ENCODE measurements at regions not wholly inside any gene's neighbourhood (a gene's known extent, or its start where the extent isn't known, plus 50 kb on each side); places are given as distances from the start of the nearest gene placed in this dataset.
"Not testable (repeated sequence)": the region's sequence is repeated elsewhere in the genome, so short reads cannot be mapped to it uniquely, and the experiment has no call there.

- DNase-seq (ENCODE audit: extremely low spot score in 2 of 2) = no peak
- Histone ChIP-seq H3K27me3 (no peaks in the 10 kb centered on the region), H3K4me3 (no peak overlapping the region), H3K27ac (no peak overlapping the region), H3K4me1 (no peaks in the 10 kb centered on the region), H3K36me3 (no peaks in the 10 kb centered on the region), H3K9me3 (no peaks in the 10 kb centered on the region)
- intact Hi-C loops (cut with DNase I) = no loop called here
- TF ChIP-seq CTCF (IDR thresholded peaks at IDR 0.05) (no peak), POLR2AphosphoS5 (IDR thresholded peaks at IDR 0.05; ENCODE audit: insufficient read depth in 1 of 2, low read depth in 1 of 2) (no peak)
Observed at GRCh38 chr20:40006168-40006860, 682.7 kb downstream of the MAFB start.

- H3K27ac ChIP-seq; intact Hi-C loops (cut with DNase I); H3K27me3 ChIP-seq; H3K4me3 ChIP-seq; DNase-seq (ENCODE audit: extremely low spot score in 2 of 2); H3K36me3 ChIP-seq; H3K4me1 ChIP-seq; H3K9me3 ChIP-seq: not testable (repeated sequence)
Observed at GRCh38 chr20:40004092-40004491, 684.9 kb downstream of the MAFB start.

- Histone ChIP-seq H3K27me3 (no peaks in the 10 kb centered on the region), H3K9me3 (no peaks in the 10 kb centered on the region), H3K4me1 (no peaks in the 10 kb centered on the region), H3K36me3 (no peaks in the 10 kb centered on the region), H3K27ac (no peak overlapping the region), H3K4me3 (no peak overlapping the region)
- intact Hi-C loops (cut with DNase I) = no loop called here
- DNase-seq (ENCODE audit: extremely low spot score in 2 of 2) = no peak
- no peak for TF ChIP-seq CTCF (IDR thresholded peaks at IDR 0.05)
Observed at GRCh38 chr20:39993742-39994141, 695.3 kb downstream of the MAFB start.

- intact Hi-C loops (cut with DNase I) = no loop called here
Observed at GRCh38 chr20:39990692-39991091, 698.3 kb downstream of the MAFB start.

GRCh38 chr20:39988991-39989390 lies 700.0 kb downstream of the MAFB start:
- Histone ChIP-seq H3K9me3 (no peaks in the 10 kb centered on the region), H3K4me1 (peaks cover 26% of the 10 kb centered on the region), H3K4me3 (no peak overlapping the region), H3K27me3 (no peaks in the 10 kb centered on the region), H3K36me3 (no peaks in the 10 kb centered on the region), H3K27ac (no peak overlapping the region)
- intact Hi-C loops (cut with DNase I) = no loop called here
- DNase-seq (ENCODE audit: extremely low spot score in 2 of 2) = no peak
- TF ChIP-seq POLR2A (IDR thresholded peaks at IDR 0.05) = no peak
- no peak for TF ChIP-seq POLR2AphosphoS5 (IDR thresholded peaks at IDR 0.05; ENCODE audit: insufficient read depth in 1 of 2, low read depth in 1 of 2)
- no peak for TF ChIP-seq CTCF (IDR thresholded peaks at IDR 0.05)

More at GRCh38 chr20:39990692-39991091, 698.3 kb downstream of the MAFB start:
- peaks cover 16% of the 10 kb centered on the region for H3K4me1 ChIP-seq
- H3K4me3 ChIP-seq = no peak overlapping the region
- no peaks in the 10 kb centered on the region for H3K27me3 ChIP-seq
- DNase-seq (ENCODE audit: extremely low spot score in 2 of 2) = no peak
- TF ChIP-seq CTCF (IDR thresholded peaks at IDR 0.05) = no peak
- TF ChIP-seq POLR2A (IDR thresholded peaks at IDR 0.05) = no peak
- no peak for TF ChIP-seq POLR2AphosphoS5 (IDR thresholded peaks at IDR 0.05; ENCODE audit: insufficient read depth in 1 of 2, low read depth in 1 of 2)
- H3K9me3 ChIP-seq = no peaks in the 10 kb centered on the region
- no peak overlapping the region for H3K27ac ChIP-seq
- H3K36me3 ChIP-seq = no peaks in the 10 kb centered on the region
